HG03175 (cell line): ENCODE measurements at regions not wholly inside any gene's neighbourhood (a gene's known extent, or its start where the extent isn't known, plus 50 kb on each side); places are given as distances from the start of the nearest gene placed in this dataset.
"Not testable (repeated sequence)": the region's sequence is repeated elsewhere in the genome, so short reads cannot be mapped to it uniquely, and the experiment has no call there.

Experiments
- ATAC-seq: cut with Tn5 transposase; IDR thresholded peaks from one replicate; pipeline ENCODE4 v1.9.1; 2021; ENCODE audit warnings: mild to moderate bottlenecking, moderate library complexity; ENCODE audit not compliant: unreplicated experiment

DNA sequence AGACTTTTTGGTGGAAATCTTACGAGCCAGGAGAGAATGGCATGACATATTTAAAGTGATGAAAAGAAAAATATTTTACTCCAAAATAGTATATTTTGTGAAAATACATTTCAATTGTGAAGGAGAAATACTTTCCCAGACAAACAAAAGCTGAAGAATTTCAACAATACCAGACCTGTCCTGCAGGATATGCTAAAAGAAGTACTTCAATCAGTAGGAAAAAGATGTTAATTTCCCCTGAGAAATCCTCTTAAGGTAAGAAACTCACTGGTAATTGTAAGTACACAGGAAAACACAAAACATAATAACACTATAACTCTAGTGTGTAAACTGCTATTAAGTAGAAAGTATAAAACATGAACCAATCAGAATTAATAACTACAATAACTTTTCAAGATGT, 341.8 kb upstream of the GJE1 start:
- ATAC-seq, result no peak

- ATAC-seq, result no peak
Observed at GRCh38 chr6:141788096-141788495, 344.6 kb upstream of the GJE1 start.

DNA sequence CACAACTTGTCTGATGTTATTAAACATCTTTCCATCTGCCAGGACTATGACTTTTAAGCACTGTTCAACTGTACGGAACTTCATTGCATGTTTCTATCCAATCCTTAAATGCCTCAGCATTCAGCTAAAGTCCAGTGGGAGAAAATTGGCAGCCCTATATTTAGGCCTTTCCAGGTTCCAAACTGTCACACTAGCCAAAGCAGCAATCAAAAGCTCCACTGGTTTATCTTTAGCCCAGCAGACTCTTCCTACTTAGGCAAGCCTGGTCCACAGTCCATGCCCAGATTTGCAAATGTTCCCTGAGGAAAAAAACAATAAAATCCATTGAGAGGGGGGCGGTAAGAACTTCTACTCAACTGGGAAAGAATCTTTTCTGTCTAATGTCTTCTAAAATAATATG, 349.1 kb upstream of the GJE1 start:
- ATAC-seq, result no peak

DNA sequence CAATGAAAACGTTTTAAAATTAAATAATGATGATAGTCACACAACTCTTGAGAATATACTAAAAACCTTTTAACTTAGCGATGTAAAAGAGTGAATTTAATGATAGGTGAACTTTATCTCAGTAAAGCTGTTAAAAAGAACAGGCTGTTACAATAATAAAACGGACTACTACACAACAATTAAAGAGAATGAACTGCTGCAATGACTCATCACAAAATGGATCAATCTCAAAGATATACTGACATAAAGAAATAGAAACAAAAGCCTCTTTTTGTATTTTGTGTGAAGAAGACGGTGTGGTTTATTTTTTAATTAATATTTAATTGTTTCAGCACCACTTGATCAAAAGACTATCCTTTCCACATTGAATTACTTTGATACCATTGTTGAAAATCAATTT, 352.4 kb upstream of the GJE1 start:
- no peak for ATAC-seq

GRCh38 chr6:141764388-141764787, 368.3 kb upstream of the GJE1 start:
- no peak for ATAC-seq

GRCh38 chr6:141758430-141758829, 374.3 kb upstream of the GJE1 start:
- ATAC-seq, result no peak

GRCh38 chr6:141753180-141753579, 379.5 kb upstream of the GJE1 start:
- no peak for ATAC-seq

GRCh38 chr6:141752677-141753076, 380.0 kb upstream of the GJE1 start:
- ATAC-seq, result no peak

DNA sequence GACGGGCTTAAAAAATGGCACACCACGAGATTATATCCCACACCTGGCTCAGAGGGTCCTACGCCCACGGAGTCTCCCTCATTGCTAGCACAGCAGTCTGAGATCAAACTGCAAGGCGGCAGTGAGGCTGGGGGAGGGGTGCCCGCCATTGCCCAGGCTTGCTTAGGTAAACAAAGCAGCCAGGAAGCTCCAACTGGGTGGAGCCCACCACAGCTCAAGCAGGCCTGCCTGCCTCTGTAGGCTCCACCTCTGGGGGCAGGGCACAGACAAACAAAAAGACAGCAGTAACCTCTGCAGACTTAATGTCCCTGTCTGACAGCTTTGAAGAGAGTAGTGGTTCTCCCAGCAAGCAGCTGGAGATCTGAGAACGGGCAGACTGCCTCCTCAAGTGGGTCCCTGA, 386.4 kb upstream of the GJE1 start:
- not testable (repeated sequence) for ATAC-seq

DNA sequence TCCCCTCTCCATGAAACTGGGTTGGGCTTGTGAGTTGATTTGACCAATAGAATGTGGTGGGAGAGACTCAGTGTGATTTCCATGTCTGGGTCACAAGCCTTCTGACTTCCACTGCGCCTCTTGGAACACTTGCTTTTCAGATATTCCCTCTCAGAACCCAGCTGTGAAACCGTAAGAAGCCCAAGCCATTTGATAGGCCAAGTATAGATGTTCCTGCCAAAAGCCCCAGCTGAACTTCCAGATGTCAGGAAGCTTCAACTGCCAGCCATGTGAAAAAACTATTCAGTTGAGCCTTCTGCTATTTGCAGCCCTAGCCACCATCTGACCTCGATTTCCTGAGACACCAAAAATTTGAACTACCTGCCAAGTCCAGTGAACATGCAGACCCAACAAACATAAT, 387.8 kb upstream of the GJE1 start:
- ATAC-seq, result no peak

- ATAC-seq, result no peak
Observed at GRCh38 chr6:141744194-141744925, 388.4 kb upstream of the GJE1 start.

DNA sequence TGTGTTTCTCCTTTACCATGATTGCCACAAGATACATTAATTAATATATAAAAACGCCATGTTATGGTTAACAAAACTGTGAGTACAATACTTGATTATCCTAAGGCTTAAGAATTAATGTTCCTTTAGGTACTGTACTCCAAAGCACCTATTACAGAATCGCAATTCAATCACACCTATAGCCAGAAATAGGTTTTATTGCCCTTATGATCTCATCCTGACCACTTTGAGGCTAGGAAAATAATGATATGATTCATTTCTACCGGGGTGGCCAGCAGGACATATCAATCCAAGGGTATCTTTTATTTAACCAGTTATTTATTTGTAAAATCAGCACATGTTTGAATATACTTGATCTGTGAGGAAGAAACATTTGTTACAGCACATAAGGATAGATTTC, 396.6 kb upstream of the GJE1 start:
- ATAC-seq, result no peak

GRCh38 chr6:141735126-141735525, 397.6 kb upstream of the GJE1 start:
- ATAC-seq, result no peak

GRCh38 chr6:141734071-141734840, 398.5 kb upstream of the GJE1 start:
- ATAC-seq, result no peak

GRCh38 chr6:141729146-141729545, 403.6 kb upstream of the GJE1 start:
- no peak for ATAC-seq

DNA sequence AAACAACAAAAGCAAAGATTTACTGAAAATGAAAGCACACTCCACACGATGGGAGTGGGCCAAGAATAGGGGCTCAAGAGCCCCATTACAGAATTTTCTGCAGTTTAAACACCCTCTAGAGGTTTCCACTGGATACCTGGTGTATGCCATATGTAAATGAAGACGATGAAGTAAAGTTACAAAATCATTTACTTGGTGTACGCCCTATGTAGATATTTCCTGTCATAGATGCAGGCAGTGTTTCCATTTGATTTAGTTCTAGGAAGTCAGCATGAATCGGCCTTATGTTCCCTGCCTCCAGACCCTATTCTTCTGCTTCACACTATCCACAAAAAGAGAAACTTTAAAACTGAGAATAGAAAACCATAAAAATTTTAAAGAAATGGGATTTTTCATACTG, 404.4 kb upstream of the GJE1 start:
- no peak for ATAC-seq

GRCh38 chr6:141726248-141726647, 406.5 kb upstream of the GJE1 start:
- no peak for ATAC-seq

DNA sequence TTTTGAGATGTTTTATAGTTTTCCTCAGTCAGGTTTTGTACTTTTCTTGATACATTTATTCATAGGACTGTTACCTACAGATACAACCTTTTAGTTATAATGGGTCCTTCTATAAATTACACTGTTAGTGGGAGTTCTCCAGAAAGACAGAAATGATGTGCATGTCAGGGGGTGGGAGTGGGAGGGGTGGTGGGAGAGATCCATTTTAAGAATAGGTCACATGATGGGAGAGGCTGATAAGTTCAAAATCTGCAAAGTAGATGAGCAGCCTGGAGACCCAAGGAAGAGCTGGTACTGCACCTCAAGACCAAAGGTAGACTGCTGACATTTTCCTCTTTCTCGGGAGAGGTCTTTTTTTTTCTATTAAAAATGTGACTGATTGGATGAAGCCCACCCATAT, 408.0 kb upstream of the GJE1 start:
- ATAC-seq, result no peak

DNA sequence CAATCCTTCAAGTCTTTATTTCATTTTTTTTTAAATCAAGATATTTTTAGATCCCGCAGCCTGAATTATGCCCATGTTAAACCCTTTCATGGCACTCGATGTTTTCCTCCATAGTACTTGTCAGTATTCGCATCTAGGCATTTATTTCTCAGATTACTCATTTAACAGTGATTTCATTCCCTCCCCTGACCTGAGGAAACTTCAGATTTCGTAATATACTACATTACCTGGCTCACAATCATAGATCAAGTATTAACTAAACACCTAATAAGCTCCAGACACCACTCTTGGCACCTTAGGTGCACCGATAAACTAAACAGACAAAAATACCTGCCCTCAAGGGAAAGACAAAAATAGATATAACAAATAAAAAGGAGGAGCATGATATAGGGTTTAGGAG, 413.2 kb upstream of the GJE1 start:
- ATAC-seq, result no peak

GRCh38 chr6:141705431-141705830, 427.3 kb upstream of the GJE1 start:
- no peak for ATAC-seq

DNA sequence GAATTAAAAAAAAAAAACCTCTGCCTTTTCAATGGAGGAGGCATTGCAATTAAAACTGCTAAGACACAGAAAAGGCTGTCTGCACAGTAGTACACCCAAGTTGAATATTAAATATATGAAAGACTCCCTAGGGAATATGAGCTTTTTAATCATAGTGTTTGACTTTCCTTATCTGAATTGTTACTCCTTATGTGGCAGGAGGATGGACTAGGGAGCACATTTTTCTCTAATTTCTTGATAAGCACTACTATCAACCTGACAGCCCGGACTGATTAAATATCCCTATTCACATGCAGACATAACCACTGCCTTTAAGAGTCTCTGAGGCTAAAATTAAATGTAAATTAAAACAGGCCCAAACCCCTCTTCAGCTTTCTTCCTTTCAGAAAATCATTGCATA, 428.6 kb upstream of the GJE1 start:
- ATAC-seq, result no peak

- no peak for ATAC-seq
Observed at GRCh38 chr6:141701732-141702131, 431.0 kb upstream of the GJE1 start.

GRCh38 chr6:141700819-141701218, 431.9 kb upstream of the GJE1 start:
- no peak for ATAC-seq
